ENCODE measurements at regions not wholly inside any gene's neighbourhood (a gene's known extent, or its start where the extent isn't known, plus 50 kb on each side); places are given as distances from the start of the nearest gene placed in this dataset.

GRCh38 chr12:24111086-24111485 is 161.6 kb upstream of the SOX5 start:
- no peak for TF ChIP-seq FOSB (CRISPR knock-in tag; IDR thresholded peaks at IDR 0.05)
- TF ChIP-seq RARB (CRISPR knock-in tag; IDR thresholded peaks at IDR 0.05) = no peak
- TF ChIP-seq ELK1 (IDR thresholded peaks at IDR 0.05; ENCODE audit: low read depth, low read length) = no peak
